ENCODE measurements at regions not wholly inside any gene's neighbourhood (a gene's known extent, or its start where the extent isn't known, plus 50 kb on each side); places are given as distances from the start of the nearest gene placed in this dataset.

DNA sequence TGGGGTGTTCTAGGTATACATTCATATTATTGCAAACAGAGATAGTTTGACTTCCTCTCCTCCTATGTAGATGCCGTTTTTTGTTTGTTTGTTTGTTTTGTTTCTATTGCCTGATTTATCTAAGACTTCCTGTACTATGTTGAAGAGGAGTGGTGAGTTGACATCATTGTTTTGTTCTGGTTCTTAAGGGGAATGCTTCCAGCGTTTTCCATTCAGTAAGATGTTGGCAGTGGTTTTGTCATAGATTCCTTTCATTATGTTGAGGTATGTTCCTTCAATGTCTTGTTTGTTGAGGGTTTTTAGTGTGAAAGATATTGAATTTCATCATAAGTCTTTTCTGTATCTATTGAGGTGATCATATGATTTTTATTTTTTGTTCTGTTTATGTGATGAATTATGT lies 401.6 kb upstream of the EPHA5 start:
- no peak overlapping the region for H2AFZ ChIP-seq (ENCODE audit: low read length)
- no peaks in the 10 kb centered on the region for H3K9me3 ChIP-seq (ENCODE audit: control insufficient read depth, insufficient read depth, low read depth, low read length)
- no peak overlapping the region for H3K9ac ChIP-seq (ENCODE audit: insufficient read depth, low read length)
- H3K4me3 ChIP-seq (replicated peaks in 1 of 4; ENCODE audit: control extremely low read depth in 1 of 4, insufficient read depth in 1 of 4, low read depth in 3 of 4, low read length in 4 of 4): no peak overlapping the region
- TF ChIP-seq, protein P1, sequence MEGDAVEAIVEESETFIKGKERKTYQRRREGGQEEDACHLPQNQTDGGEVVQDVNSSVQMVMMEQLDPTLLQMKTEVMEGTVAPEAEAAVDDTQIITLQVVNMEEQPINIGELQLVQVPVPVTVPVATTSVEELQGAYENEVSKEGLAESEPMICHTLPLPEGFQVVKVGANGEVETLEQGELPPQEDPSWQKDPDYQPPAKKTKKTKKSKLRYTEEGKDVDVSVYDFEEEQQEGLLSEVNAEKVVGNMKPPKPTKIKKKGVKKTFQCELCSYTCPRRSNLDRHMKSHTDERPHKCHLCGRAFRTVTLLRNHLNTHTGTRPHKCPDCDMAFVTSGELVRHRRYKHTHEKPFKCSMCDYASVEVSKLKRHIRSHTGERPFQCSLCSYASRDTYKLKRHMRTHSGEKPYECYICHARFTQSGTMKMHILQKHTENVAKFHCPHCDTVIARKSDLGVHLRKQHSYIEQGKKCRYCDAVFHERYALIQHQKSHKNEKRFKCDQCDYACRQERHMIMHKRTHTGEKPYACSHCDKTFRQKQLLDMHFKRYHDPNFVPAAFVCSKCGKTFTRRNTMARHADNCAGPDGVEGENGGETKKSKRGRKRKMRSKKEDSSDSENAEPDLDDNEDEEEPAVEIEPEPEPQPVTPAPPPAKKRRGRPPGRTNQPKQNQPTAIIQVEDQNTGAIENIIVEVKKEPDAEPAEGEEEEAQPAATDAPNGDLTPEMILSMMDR (conservative IDR thresholded peaks at IDR 0.05 in 1 of 2, IDR thresholded peaks at IDR 0.05 in 1 of 2; ENCODE audit: low read depth in 1 of 2, low read length in 2 of 2): no peak
- no peak for TF ChIP-seq EZH2 (IDR thresholded peaks at IDR 0.05; ENCODE audit: low read length, missing control alignments)
- no peaks in the 10 kb centered on the region for H3K4me1 ChIP-seq (ENCODE audit: control insufficient read depth, extremely low read depth, insufficient read depth, low read length)
- H3K36me3 ChIP-seq (ENCODE audit: control insufficient read depth, insufficient read depth, low read length): no peaks in the 10 kb centered on the region
- H3K79me2 ChIP-seq (ENCODE audit: control insufficient read depth, insufficient read depth, low read length): no peaks in the 10 kb centered on the region
- H4K20me1 ChIP-seq (ENCODE audit: control insufficient read depth, extremely low read depth, insufficient read depth, low read length): no peaks in the 10 kb centered on the region
- H3K4me2 ChIP-seq (ENCODE audit: extremely low read depth, insufficient read depth, low read length): no peak overlapping the region
- H3K27ac ChIP-seq (ENCODE audit: insufficient read depth, low read length): no peak overlapping the region
- no peaks in the 10 kb centered on the region for H3K27me3 ChIP-seq (ENCODE audit: control insufficient read depth, insufficient read depth, low read length)
- DNase-seq (ENCODE audit: low read depth in 2 of 2): peak in 1 of 2 donors; percentile 17

GRCh38 chr4:66062921-66063320 lies 392.6 kb upstream of the EPHA5 start:
- Histone ChIP-seq H2AFZ (ENCODE audit: low read length) (no peak overlapping the region), H3K4me1 (ENCODE audit: control insufficient read depth, extremely low read depth, insufficient read depth, low read length) (no peaks in the 10 kb centered on the region), H3K4me2 (ENCODE audit: extremely low read depth, insufficient read depth, low read length) (no peak overlapping the region), H3K27ac (ENCODE audit: insufficient read depth, low read length) (no peak overlapping the region), H3K9me3 (ENCODE audit: control insufficient read depth, insufficient read depth, low read depth, low read length) (no peaks in the 10 kb centered on the region), H3K27me3 (ENCODE audit: control insufficient read depth, insufficient read depth, low read length) (no peaks in the 10 kb centered on the region), H3K4me3 (replicated peaks in 1 of 4; ENCODE audit: control extremely low read depth in 1 of 4, insufficient read depth in 1 of 4, low read depth in 3 of 4, low read length in 4 of 4) (no peak overlapping the region), H3K79me2 (ENCODE audit: control insufficient read depth, insufficient read depth, low read length) (no peaks in the 10 kb centered on the region), H3K36me3 (ENCODE audit: control insufficient read depth, insufficient read depth, low read length) (no peaks in the 10 kb centered on the region), H4K20me1 (ENCODE audit: control insufficient read depth, extremely low read depth, insufficient read depth, low read length) (no peaks in the 10 kb centered on the region), H3K9ac (ENCODE audit: insufficient read depth, low read length) (no peak overlapping the region)
- no peak for TF ChIP-seq EZH2 (IDR thresholded peaks at IDR 0.05; ENCODE audit: low read length, missing control alignments)
- TF ChIP-seq, protein P1 (conservative IDR thresholded peaks at IDR 0.05 in 1 of 2, IDR thresholded peaks at IDR 0.05 in 1 of 2; ENCODE audit: low read depth in 1 of 2, low read length in 2 of 2): no peak
- DNase-seq (ENCODE audit: low read depth in 2 of 2): no peak

DNA sequence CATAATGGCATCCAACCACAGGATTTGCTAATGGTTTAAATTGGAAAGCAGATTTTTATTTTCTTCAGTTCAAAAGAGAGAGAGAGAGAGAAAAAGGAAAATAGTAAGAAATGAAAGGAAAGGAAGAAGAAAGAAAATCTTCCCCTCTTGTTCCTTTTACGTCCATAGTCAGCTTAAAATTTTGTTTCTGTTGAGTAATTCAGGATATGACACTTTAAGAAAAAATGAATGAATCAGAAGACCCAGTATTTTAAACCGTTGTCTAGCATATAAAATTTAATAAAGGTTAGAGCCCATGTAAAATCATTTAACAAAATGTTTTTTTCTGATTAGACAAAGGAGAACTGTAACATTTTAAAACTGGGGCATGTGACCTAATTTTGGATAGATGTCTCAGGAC lies 391.8 kb upstream of the EPHA5 start:
- Histone ChIP-seq H3K79me2 (ENCODE audit: control insufficient read depth, insufficient read depth, low read length) (no peaks in the 10 kb centered on the region), H4K20me1 (ENCODE audit: control insufficient read depth, extremely low read depth, insufficient read depth, low read length) (no peaks in the 10 kb centered on the region), H3K9me3 (ENCODE audit: control insufficient read depth, insufficient read depth, low read depth, low read length) (no peaks in the 10 kb centered on the region), H3K36me3 (ENCODE audit: control insufficient read depth, insufficient read depth, low read length) (no peaks in the 10 kb centered on the region), H3K4me3 (replicated peaks in 1 of 4; ENCODE audit: control extremely low read depth in 1 of 4, insufficient read depth in 1 of 4, low read depth in 3 of 4, low read length in 4 of 4) (no peak overlapping the region), H2AFZ (ENCODE audit: low read length) (no peak overlapping the region), H3K4me1 (ENCODE audit: control insufficient read depth, extremely low read depth, insufficient read depth, low read length) (no peaks in the 10 kb centered on the region), H3K27ac (ENCODE audit: insufficient read depth, low read length) (no peak overlapping the region), H3K9ac (ENCODE audit: insufficient read depth, low read length) (no peak overlapping the region), H3K4me2 (ENCODE audit: extremely low read depth, insufficient read depth, low read length) (no peak overlapping the region), H3K27me3 (ENCODE audit: control insufficient read depth, insufficient read depth, low read length) (no peaks in the 10 kb centered on the region)
- peak in 1 of 2 donors; percentile 43 for DNase-seq (ENCODE audit: low read depth in 2 of 2)
- TF ChIP-seq, protein P1 (conservative IDR thresholded peaks at IDR 0.05 in 1 of 2, IDR thresholded peaks at IDR 0.05 in 1 of 2; ENCODE audit: low read depth in 1 of 2, low read length in 2 of 2): no peak
- no peak for TF ChIP-seq EZH2 (IDR thresholded peaks at IDR 0.05; ENCODE audit: low read length, missing control alignments)
